Activated naive CD8-positive, alpha-beta T cell treated with anti-CD3 and anti-CD28 coated beads, Interleukin-2, amount 50 U/mL, for 24 hours (primary cell): ENCODE measurements at regions not wholly inside any gene's neighbourhood (a gene's known extent, or its start where the extent isn't known, plus 50 kb on each side); places are given as distances from the start of the nearest gene placed in this dataset.
"Not testable (repeated sequence)": the region's sequence is repeated elsewhere in the genome, so short reads cannot be mapped to it uniquely, and the experiment has no call there.

ENCODE experiments used
- ATAC-seq: fragments of 150-1000 bp; cut with Tn5 transposase; one replicate; pipeline ENCODE4 v1.10.0; 2021
- DNase-seq: peaks from one replicate; pipeline ENCODE4 v3.0.0; 2021
- H3K27ac Mint-ChIP-seq: one replicate; pipeline ENCODE4 v1.8.0; 2021; ENCODE audit warnings: mild to moderate bottlenecking, mixed read lengths
- H3K27me3 Mint-ChIP-seq: one replicate; pipeline ENCODE4 v1.8.0; 2021; ENCODE audit warnings: mixed read lengths
- H3K36me3 Mint-ChIP-seq: one replicate; pipeline ENCODE4 v1.8.0; 2021; ENCODE audit warnings: low read depth, mixed read lengths
- H3K4me1 Mint-ChIP-seq: one replicate; pipeline ENCODE4 v1.8.0; 2021; ENCODE audit warnings: mixed read lengths
- H3K4me3 Mint-ChIP-seq: one replicate; pipeline ENCODE4 v1.8.0; 2021; ENCODE audit warnings: mild to moderate bottlenecking, moderate library complexity, mixed read lengths
- H3K9me3 Mint-ChIP-seq: one replicate; pipeline ENCODE4 v1.8.0; 2021; ENCODE audit warnings: mixed read lengths

DNA sequence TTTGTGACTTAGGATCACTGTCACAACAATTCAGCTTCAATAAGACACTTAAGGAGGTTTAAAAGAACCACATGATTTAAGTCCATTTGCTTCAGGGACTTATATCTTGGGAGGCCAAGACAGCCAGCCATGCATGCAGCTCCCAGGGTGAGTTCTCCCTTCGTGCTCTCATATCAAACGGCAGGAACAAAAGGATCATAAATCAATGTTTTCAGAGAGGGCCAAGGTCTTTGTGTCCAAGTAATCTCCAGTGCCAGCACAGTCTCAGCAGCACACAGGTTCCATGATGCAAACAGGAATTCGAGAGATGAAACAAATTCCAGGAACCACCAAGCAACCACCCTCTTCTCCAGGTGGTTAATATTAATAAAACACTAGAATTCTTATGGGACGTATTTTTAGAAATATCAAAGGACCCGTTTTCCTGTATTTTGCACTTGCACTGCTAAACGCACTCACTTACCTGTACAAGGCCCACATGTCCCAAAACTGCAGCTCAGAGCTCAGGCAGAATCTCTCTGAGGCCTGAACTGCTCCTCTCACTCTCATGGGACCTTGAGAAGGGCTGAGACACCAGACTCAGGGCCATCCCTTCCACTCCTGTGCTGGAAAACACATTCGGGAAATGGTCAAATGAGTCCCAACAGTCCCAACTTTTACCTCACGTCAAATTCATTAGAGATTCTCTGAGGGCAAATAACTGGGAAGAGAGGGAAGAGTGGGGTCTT, 100.0 kb upstream of the RAB4A start:
- DNase-seq (no peak), ATAC-seq (no peak)
- Mint-ChIP-seq H3K27ac (no peak overlapping the region), H3K4me3 (no peak overlapping the region), H3K27me3 (peaks cover 2% of the 10 kb centered on the region), H3K36me3 (no peaks in the 10 kb centered on the region), H3K9me3 (no peaks in the 10 kb centered on the region), H3K4me1 (peaks cover under 1% of the 10 kb centered on the region)

DNA sequence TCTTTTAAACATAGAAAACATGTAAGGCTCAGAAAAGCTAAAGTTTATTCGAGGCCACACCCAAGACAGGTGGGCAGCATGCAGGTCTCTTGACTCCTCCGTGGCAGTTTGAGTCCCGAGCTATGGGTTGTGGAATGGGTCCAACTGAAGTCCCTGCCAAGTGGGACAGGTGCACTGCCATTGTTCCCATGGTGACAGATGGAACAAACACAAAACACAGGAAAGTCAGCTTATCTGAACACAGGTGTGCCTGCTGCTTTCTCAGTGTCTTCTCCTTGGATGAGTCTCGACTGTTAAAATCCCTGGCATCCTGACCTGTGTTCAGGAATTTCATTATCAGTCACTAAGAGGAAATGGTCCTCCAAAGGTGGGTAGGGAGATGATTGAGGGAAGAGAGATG, 99.0 kb upstream of the RAB4A start:
- Mint-ChIP-seq H3K36me3 (no peaks in the 10 kb centered on the region), H3K9me3 (no peaks in the 10 kb centered on the region)
- no peak for ATAC-seq

GRCh38 chr1:229173491-229174476, 97.1 kb upstream of the RAB4A start:
- not testable (repeated sequence) for DNase-seq, H3K27ac Mint-ChIP-seq, H3K4me3 Mint-ChIP-seq, H3K9me3 Mint-ChIP-seq, H3K4me1 Mint-ChIP-seq, H3K27me3 Mint-ChIP-seq, ATAC-seq, H3K36me3 Mint-ChIP-seq

More for the DNA sequence above, 99.0 kb upstream of the RAB4A start:
- Mint-ChIP-seq H3K4me3 (no peak overlapping the region), H3K27ac (no peak overlapping the region), H3K27me3 (peaks cover 2% of the 10 kb centered on the region), H3K4me1 (no peaks in the 10 kb centered on the region)
- no peak for DNase-seq

- ATAC-seq, H3K36me3 Mint-ChIP-seq, H3K4me3 Mint-ChIP-seq, H3K9me3 Mint-ChIP-seq, DNase-seq, H3K27me3 Mint-ChIP-seq, H3K27ac Mint-ChIP-seq, H3K4me1 Mint-ChIP-seq: not testable (repeated sequence)
These were observed 95.6 kb upstream of the RAB4A start for GRCh38 chr1:229175297-229175696.

GRCh38 chr1:229176457-229176856, 94.5 kb upstream of the RAB4A start:
- not testable (repeated sequence) for H3K36me3 Mint-ChIP-seq, ATAC-seq, H3K4me1 Mint-ChIP-seq, H3K9me3 Mint-ChIP-seq, DNase-seq, H3K4me3 Mint-ChIP-seq, H3K27me3 Mint-ChIP-seq, H3K27ac Mint-ChIP-seq

DNA sequence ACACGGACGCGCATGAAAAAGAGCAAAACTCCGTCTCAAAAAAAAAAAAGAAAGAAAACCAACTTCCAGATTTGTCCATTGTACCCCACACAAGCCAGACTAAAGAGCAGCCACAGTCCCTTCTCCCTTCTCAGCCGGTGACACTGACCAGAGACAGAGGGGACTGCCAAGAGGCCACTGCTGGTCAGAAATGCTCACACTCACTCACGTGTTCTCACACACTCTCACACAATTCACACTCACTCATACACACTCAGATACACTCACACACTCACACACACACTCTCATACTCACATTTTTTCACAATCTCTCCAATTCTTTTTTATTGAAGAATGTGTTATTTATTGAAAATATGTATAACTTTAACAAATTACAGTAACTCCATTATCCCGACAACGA, 90.8 kb upstream of the RAB4A start:
- H3K4me3 Mint-ChIP-seq, result no peak overlapping the region
- H3K36me3 Mint-ChIP-seq, result no peaks in the 10 kb centered on the region
- no peak for ATAC-seq
- H3K27me3 Mint-ChIP-seq, result no peaks in the 10 kb centered on the region
- H3K9me3 Mint-ChIP-seq, result no peaks in the 10 kb centered on the region
- no peak overlapping the region for H3K27ac Mint-ChIP-seq
- H3K4me1 Mint-ChIP-seq, result no peaks in the 10 kb centered on the region
- no peak for DNase-seq

DNA sequence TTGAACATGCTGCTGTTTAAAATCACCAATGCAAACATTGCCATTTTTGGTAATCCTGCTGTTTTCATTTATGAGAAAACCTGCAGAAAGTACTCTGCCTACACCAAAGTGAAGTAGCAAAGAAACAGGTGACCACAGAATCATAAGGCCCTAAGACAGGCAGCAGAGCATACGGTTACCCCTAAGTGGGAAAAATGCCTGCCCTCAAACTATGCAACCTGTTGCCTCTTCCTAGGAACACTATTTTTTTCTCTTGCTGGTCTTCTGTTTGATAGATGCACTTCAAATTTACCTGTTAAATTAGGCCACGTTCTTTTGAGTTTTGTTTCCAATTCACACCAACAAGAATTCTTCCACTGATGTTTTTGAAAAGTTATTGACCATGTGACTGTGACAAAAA, 89.5 kb upstream of the RAB4A start:
- Mint-ChIP-seq H3K9me3 (no peaks in the 10 kb centered on the region), H3K4me3 (no peak overlapping the region), H3K27me3 (no peaks in the 10 kb centered on the region), H3K4me1 (peaks cover 3% of the 10 kb centered on the region), H3K36me3 (no peaks in the 10 kb centered on the region), H3K27ac (no peak overlapping the region)
- no peak for DNase-seq
- ATAC-seq, result no peak

GRCh38 chr1:229183588-229183987, 87.3 kb upstream of the RAB4A start:
- Mint-ChIP-seq H3K4me3 (no peak overlapping the region), H3K27me3 (no peaks in the 10 kb centered on the region), H3K36me3 (no peaks in the 10 kb centered on the region), H3K9me3 (no peaks in the 10 kb centered on the region), H3K27ac (no peak overlapping the region), H3K4me1 (peaks cover 7% of the 10 kb centered on the region)
- no peak for DNase-seq
- ATAC-seq, result no peak

- H3K36me3 Mint-ChIP-seq, result no peaks in the 10 kb centered on the region
- no peak overlapping the region for H3K27ac Mint-ChIP-seq
- no peak overlapping the region for H3K4me3 Mint-ChIP-seq
- DNase-seq (no peak), ATAC-seq (no peak)
- no peaks in the 10 kb centered on the region for H3K9me3 Mint-ChIP-seq
- H3K27me3 Mint-ChIP-seq, result no peaks in the 10 kb centered on the region
- peaks cover 7% of the 10 kb centered on the region for H3K4me1 Mint-ChIP-seq
These were observed 86.8 kb upstream of the RAB4A start for GRCh38 chr1:229184066-229184465.

DNA sequence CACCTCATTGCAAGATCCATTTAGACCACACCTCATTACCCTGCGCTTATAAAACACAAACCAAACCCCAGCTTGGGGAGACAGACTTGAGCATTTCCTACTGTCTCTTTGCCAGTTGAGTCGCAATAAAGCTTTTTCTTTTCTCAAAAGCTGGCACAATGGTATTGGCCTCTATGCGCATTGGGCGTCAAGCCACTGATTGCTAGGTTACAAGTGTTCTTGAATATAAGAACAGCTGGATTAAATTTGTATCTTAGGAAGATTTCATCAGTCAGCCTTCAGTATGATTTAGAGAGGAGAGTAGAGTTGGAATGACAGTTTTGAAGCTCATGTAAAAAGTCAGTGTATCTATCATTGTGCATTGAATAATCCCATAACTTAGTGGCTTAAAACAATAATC, 84.9 kb upstream of the RAB4A start:
- Mint-ChIP-seq H3K4me3 (no peak overlapping the region), H3K27ac (no peak overlapping the region), H3K27me3 (no peaks in the 10 kb centered on the region), H3K4me1 (peaks cover 12% of the 10 kb centered on the region), H3K9me3 (no peaks in the 10 kb centered on the region), H3K36me3 (no peaks in the 10 kb centered on the region)
- ATAC-seq (no peak), DNase-seq (no peak)

DNA sequence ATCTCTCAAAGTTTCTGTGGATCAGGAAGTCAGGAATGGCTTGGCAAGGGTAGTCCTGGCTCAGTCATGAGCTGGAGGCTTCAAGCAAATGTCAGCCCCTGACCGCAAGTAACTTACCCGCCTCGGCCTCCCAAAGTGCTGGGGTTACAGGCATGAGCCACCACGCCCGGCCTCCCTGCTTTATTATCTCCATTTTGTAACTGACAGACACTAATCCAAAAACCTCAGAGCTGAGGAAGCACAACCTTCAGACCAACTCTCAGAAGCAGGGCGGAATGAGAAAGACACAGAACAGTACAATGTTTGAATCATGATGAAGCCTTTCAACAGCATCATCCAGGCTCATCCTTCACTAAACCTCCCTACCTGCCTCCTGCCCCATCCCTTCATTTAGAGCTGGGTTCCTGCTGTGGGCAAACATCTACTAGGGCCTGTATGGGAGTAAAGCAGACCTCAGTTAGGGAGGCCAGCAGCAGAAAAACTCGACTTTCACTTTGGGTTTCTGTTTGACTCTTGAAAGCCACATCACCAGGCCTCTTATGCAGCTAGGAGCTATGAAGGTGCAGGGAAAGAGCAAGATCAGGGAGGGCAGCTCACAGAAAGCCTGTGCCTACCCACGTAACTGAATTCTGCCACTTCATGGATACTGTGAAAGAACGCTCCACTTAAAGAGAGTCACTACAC, 84.4 kb upstream of the RAB4A start:
- Mint-ChIP-seq H3K9me3 (no peaks in the 10 kb centered on the region), H3K4me1 (peaks cover 15% of the 10 kb centered on the region), H3K36me3 (no peaks in the 10 kb centered on the region), H3K27me3 (no peaks in the 10 kb centered on the region), H3K4me3 (no peak overlapping the region), H3K27ac (no peak overlapping the region)
- ATAC-seq (peak; percentile 82), DNase-seq (no peak)

DNA sequence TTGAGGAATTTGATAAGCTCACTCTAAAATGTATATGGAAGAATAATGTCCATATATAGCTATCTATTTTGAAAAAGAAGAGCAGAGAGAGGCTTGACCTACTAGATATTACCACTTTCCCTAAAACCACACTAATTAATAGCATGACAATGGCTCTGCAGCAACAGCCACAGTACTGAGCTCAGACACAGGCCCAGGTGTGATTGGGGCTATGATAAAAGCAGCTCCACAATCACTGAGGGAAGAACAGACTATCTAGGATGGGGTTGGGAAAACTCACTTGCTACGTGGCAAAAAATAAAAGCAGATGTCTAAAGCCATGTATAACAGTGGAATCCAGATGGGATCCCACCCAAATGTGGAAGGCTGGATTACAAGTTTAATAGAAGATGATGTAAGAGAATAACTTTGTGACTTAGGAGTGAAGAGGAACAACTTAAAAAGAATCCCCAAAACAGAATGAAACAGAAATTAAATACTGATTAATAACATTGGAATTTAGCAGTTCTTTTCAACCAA, 80.8 kb upstream of the RAB4A start:
- Mint-ChIP-seq H3K4me1 (peaks cover 29% of the 10 kb centered on the region), H3K9me3 (no peaks in the 10 kb centered on the region), H3K36me3 (no peaks in the 10 kb centered on the region), H3K27me3 (no peaks in the 10 kb centered on the region), H3K27ac (no peak overlapping the region), H3K4me3 (no peak overlapping the region)
- ATAC-seq, result no peak
- no peak for DNase-seq

GRCh38 chr1:229191066-229191674, 79.7 kb upstream of the RAB4A start:
- Mint-ChIP-seq H3K9me3 (no peaks in the 10 kb centered on the region), H3K4me3 (no peak overlapping the region), H3K36me3 (no peaks in the 10 kb centered on the region), H3K4me1 (peaks cover 27% of the 10 kb centered on the region), H3K27ac (no peak overlapping the region), H3K27me3 (no peaks in the 10 kb centered on the region)
- DNase-seq, result no peak
- ATAC-seq, result no peak

GRCh38 chr1:229192031-229192430, 78.9 kb upstream of the RAB4A start:
- no peaks in the 10 kb centered on the region for H3K27me3 Mint-ChIP-seq

More at GRCh38 chr1:229192031-229192430, 78.9 kb upstream of the RAB4A start:
- Mint-ChIP-seq H3K9me3 (no peaks in the 10 kb centered on the region), H3K36me3 (no peaks in the 10 kb centered on the region), H3K4me3 (no peak overlapping the region), H3K4me1 (peaks cover 22% of the 10 kb centered on the region), H3K27ac (no peak overlapping the region)
- DNase-seq (no peak), ATAC-seq (peak; percentile 61)
